ENCODE measurements at regions not wholly inside any gene's neighbourhood (a gene's known extent, or its start where the extent isn't known, plus 50 kb on each side); places are given as distances from the start of the nearest gene placed in this dataset.

DNA sequence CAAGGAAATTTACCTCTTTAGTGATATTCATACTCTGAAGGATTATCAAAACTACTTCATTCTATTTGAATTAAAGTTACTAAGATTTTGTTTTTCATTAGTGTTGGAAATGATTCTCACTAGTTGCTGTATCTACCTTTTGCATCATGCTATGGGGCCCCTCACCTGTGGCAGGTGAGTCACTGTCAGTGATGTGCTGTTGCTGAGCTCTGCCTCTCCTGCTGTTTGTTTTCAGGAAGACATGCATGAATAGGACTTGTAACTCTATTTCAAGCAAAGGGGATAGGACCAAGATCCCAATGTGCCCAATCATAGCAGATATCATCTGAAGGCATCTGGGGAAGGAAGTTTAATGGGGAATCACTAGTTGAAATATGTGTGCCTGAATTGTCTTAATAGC, 57.4 kb upstream of the AGR3 start:
- TF ChIP-seq POLR2A (IDR thresholded peaks at IDR 0.05) (no peak), CTCF (IDR thresholded peaks at IDR 0.05) (no peak)

Measured in thyroid gland (tissue), 4 donors.